Ishikawa (cell line): ENCODE measurements at regions not wholly inside any gene's neighbourhood (a gene's known extent, or its start where the extent isn't known, plus 50 kb on each side); places are given as distances from the start of the nearest gene placed in this dataset.

ENCODE experiments used
- CEBPB ChIP-seq: IDR thresholded peaks from 2 replicates; pipeline ENCODE4 v1.6.1; 2012
- CREB1 ChIP-seq: IDR thresholded peaks from 2 replicates; pipeline ENCODE4 v1.6.1; 2012; ENCODE audit warnings: low read depth
- EGR1 ChIP-seq: IDR thresholded peaks from 2 replicates; pipeline ENCODE4 v1.6.1; 2012
- EP300 ChIP-seq: IDR thresholded peaks from 2 replicates; pipeline ENCODE4 v1.6.1; 2012; ENCODE audit warnings: borderline replicate concordance
- FOXM1 ChIP-seq: IDR thresholded peaks from 2 replicates; pipeline ENCODE4 v1.6.1; 2012; ENCODE audit warnings: low read depth, borderline replicate concordance
- NFIC ChIP-seq: IDR thresholded peaks from 2 replicates; pipeline ENCODE4 v1.6.1; 2012
- RAD21 ChIP-seq: IDR thresholded peaks from 2 replicates; pipeline ENCODE4 v1.6.1; 2012; ENCODE audit warnings: low read depth
- TAF1 ChIP-seq: IDR thresholded peaks from 2 replicates; pipeline ENCODE4 v1.6.1; 2012; ENCODE audit warnings: low read depth, mild to moderate bottlenecking
- TCF12 ChIP-seq: IDR thresholded peaks from 2 replicates; pipeline ENCODE4 v1.6.1; 2012; ENCODE audit warnings: low read depth
- TEAD4 ChIP-seq: IDR thresholded peaks from 2 replicates; pipeline ENCODE4 v1.6.1; 2012
- YY1 ChIP-seq: IDR thresholded peaks from 2 replicates; pipeline ENCODE4 v1.6.1; 2012; ENCODE audit warnings: low read depth
- ZBTB7A ChIP-seq: IDR thresholded peaks from 2 replicates; pipeline ENCODE4 v1.6.1; 2012; ENCODE audit warnings: low read depth
- TF ChIP-seq, protein P1 (sequence below): IDR thresholded peaks from 2 replicates; pipeline ENCODE4 v1.6.1; 2012
- TF ChIP-seq, protein P2 (sequence below): IDR thresholded peaks from 2 replicates; pipeline ENCODE4 v1.6.1; 2012
- TF ChIP-seq, protein P3 (sequence below): IDR thresholded peaks from 2 replicates; pipeline ENCODE4 v1.6.1; 2012; ENCODE audit warnings: low read depth, mild to moderate bottlenecking

DNA sequence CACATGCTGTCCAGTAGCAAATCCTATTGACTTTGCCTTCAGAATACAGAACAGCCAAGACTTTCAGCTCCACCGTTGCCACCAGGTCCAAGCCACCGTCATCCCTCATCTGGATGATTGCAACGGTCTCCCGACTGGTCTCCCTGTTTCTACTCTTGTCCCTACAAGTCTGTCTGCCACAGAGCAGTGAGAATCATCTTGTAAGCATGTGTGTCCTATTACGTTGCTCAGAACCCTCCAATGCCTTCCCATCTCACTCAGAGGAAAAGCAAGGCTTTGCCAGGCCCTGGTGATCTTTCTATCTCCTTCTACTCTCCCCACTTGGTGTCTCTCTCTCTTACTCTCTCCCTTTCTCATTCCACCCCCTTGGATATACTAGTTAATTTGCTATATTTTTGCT is 76.7 kb upstream of the GDNF start:
- TF ChIP-seq, protein P1, sequence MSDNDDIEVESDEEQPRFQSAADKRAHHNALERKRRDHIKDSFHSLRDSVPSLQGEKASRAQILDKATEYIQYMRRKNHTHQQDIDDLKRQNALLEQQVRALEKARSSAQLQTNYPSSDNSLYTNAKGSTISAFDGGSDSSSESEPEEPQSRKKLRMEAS, result no peak
- TF ChIP-seq, protein P2, sequence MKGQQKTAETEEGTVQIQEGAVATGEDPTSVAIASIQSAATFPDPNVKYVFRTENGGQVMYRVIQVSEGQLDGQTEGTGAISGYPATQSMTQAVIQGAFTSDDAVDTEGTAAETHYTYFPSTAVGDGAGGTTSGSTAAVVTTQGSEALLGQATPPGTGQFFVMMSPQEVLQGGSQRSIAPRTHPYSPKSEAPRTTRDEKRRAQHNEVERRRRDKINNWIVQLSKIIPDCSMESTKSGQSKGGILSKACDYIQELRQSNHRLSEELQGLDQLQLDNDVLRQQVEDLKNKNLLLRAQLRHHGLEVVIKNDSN, result no peak
- TF ChIP-seq NFIC (no peak), EGR1 (no peak), CEBPB (no peak), CREB1 (no peak), TEAD4 (no peak), FOXM1 (no peak), TCF12 (no peak), TAF1 (no peak), ZBTB7A (no peak), EP300 (no peak)
- TF ChIP-seq, protein P3, sequence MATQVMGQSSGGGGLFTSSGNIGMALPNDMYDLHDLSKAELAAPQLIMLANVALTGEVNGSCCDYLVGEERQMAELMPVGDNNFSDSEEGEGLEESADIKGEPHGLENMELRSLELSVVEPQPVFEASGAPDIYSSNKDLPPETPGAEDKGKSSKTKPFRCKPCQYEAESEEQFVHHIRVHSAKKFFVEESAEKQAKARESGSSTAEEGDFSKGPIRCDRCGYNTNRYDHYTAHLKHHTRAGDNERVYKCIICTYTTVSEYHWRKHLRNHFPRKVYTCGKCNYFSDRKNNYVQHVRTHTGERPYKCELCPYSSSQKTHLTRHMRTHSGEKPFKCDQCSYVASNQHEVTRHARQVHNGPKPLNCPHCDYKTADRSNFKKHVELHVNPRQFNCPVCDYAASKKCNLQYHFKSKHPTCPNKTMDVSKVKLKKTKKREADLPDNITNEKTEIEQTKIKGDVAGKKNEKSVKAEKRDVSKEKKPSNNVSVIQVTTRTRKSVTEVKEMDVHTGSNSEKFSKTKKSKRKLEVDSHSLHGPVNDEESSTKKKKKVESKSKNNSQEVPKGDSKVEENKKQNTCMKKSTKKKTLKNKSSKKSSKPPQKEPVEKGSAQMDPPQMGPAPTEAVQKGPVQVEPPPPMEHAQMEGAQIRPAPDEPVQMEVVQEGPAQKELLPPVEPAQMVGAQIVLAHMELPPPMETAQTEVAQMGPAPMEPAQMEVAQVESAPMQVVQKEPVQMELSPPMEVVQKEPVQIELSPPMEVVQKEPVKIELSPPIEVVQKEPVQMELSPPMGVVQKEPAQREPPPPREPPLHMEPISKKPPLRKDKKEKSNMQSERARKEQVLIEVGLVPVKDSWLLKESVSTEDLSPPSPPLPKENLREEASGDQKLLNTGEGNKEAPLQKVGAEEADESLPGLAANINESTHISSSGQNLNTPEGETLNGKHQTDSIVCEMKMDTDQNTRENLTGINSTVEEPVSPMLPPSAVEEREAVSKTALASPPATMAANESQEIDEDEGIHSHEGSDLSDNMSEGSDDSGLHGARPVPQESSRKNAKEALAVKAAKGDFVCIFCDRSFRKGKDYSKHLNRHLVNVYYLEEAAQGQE, result no peak

DNA sequence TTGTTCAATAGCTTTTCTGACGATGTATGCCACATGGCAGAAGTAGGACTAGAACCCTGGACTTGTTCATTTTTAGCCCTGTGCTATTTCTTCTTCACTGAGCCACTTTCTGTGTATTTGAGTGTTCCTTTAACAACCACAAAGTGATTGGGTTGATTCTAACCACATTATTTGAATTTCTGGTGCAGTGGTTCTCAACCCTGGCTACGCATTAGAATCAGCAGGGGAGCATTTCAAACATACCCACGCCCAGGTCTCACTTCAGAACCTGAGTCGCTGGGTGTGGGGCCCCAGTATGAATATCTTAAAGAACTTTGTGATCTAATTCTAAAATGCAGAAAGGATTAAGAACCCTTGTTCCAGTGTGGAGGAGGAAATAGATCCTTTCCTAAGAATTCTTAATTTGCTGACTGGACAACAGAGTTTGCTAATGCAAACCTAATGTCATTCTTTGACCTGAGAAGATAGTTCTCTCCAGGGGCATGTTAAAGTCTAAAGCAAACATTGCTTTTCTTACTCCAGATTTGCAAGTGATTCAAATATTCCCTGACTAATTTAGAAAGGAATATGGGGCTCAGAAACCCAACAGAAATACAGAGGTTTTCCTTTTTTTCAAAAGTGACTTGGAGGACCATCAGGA is 75.4 kb upstream of the GDNF start:
- TF ChIP-seq, protein P3, result no peak
- TF ChIP-seq ZBTB7A (no peak), EP300 (no peak), FOXM1 (no peak), TAF1 (no peak), CEBPB (no peak), CREB1 (no peak), TEAD4 (no peak), TCF12 (no peak), RAD21 (no peak)
- TF ChIP-seq, protein P2, result no peak

DNA sequence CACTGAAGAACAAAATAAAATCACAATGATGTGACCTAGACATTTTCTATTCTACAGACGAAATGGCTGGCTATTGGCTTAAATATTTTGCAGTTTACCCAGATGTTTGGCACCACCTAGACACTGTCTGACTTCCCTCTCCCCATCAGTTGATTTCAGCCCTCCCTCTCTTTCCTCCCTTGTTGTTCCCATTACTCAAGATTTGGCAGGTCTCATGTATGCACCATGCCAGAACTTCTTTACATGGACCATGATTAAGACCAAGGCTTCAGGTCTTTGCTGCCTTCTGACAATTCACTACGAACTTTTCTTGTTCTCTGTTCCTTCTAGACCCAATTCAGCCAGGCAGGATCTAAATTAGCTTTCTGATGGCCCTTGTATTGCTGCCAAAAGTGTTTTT is 66.6 kb upstream of the GDNF start:
- no peak for TF ChIP-seq CREB1
- TF ChIP-seq RAD21, result no peak
- TF ChIP-seq TEAD4, result no peak
- no peak for TF ChIP-seq YY1
- TF ChIP-seq, protein P2, result no peak
- TF ChIP-seq ZBTB7A, result no peak
- TF ChIP-seq EGR1, result no peak
- no peak for TF ChIP-seq NFIC
- TF ChIP-seq, protein P3, result no peak
- no peak for TF ChIP-seq FOXM1
- no peak for TF ChIP-seq EP300
- no peak for TF ChIP-seq TCF12
- TF ChIP-seq, protein P1, result no peak
- TF ChIP-seq TAF1, result no peak
- no peak for TF ChIP-seq CEBPB

DNA sequence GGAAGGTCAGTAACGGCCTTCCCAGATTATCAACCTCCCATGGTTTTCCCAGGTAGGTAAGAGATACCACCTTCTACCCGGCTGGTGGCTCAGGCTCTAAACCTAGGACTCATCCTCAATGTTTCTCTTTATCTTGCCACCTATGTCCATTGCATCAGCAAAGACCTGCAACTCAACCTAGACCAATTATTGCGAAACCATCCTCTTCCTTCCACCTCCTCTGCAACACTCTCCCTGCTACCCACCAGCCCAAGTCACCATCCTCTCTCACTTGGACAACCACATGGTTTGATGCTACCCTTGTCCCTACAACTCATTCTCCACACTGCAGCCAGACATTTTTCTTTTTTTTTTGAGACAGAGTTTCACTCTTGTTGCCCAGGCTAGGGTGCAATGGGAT is 65.4 kb upstream of the GDNF start:
- TF ChIP-seq NFIC (no peak), ZBTB7A (no peak), EP300 (no peak), CEBPB (peak; percentile 55)
